GM12878 (cell line): ENCODE measurements at regions not wholly inside any gene's neighbourhood (a gene's known extent, or its start where the extent isn't known, plus 50 kb on each side); places are given as distances from the start of the nearest gene placed in this dataset.

ENCODE experiments used
- ATAC-seq: fragments of 200-7000 bp; cut with Tn5 transposase; 3 replicates; pipeline ENCODE4 v1.9.1; 2020; ENCODE audit warnings: mild to moderate bottlenecking, moderate library complexity
- BruUV-seq: library from RNA; stranded (reverse); fragments of 400-500 nt; replicated peaks from 2 replicates; lab custom pipeline; 2021; lab: Mats Ljungman, UMichigan
- CTCF ChIA-PET: fragments of 300-600 bp; sonication (Branson Sonifier 250); formaldehyde crosslinking; extraction: SDS; loops from one replicate; lab custom pipeline; 2021; ENCODE audit warnings: inconsistent platforms; lab: Yijun Ruan, JAX
- POLR2A ChIA-PET: fragments of 350-600 bp; formaldehyde crosslinking; extraction: SDS; loops from one replicate; lab custom pipeline; 2021; ENCODE audit warnings: inconsistent platforms; lab: Charles Lee
- RAD21 ChIA-PET: fragments of 300-600 bp; sonication (Branson Sonifier 250); formaldehyde crosslinking; loops from one replicate; lab custom pipeline; 2023; ENCODE audit warnings: antibody characterized with exemption; ENCODE audit not compliant: unreplicated experiment; lab: Charles Lee
- SMC1A ChIA-PET: fragments of 300-600 bp; sonication (Branson Sonifier 250); formaldehyde crosslinking; loops from one replicate; lab custom pipeline; 2023; ENCODE audit not compliant: unreplicated experiment, uncharacterized antibody; lab: Charles Lee
- DNase-seq: peaks from one replicate; pipeline ENCODE4 v3.0.0-alpha.2; 2011; ENCODE audit warnings: low read depth, low spot score
- FAIRE-seq: peaks from 3 replicates; lab custom pipeline; 2011; peaks lifted over from hg19 to GRCh38; lab: Jason Lieb, UNC
- H2AFZ ChIP-seq: 2 replicates; pipeline ENCODE4 v1.6.0; 2011; ENCODE audit warnings: low read depth, low read length, control low read depth; ENCODE audit not compliant: control insufficient read depth
- H3K27ac ChIP-seq: 2 replicates; pipeline ENCODE4 v1.5.1; 2011; ENCODE audit warnings: control low read depth; ENCODE audit not compliant: control insufficient read depth, insufficient read depth
- H3K27me3 ChIP-seq, 2 experiments: replicated peaks in 1 of 2; 2 replicates each; pipeline versions ENCODE4 v1.6.0 to v1.6.1; 2011; ENCODE audit warnings: low read length in 1 of 2; ENCODE audit not compliant: control insufficient read depth in 2 of 2, insufficient read depth in 2 of 2
- H3K36me3 ChIP-seq, 2 experiments: 2 replicates each; pipeline ENCODE4 v1.5.1; 2011; ENCODE audit warnings: low read length in 1 of 2; ENCODE audit not compliant: control insufficient read depth in 2 of 2, insufficient read depth in 2 of 2
- H3K4me1 ChIP-seq: 2 replicates; pipeline ENCODE4 v1.6.1; 2011; ENCODE audit warnings: mild to moderate bottlenecking, low read length, moderate library complexity, mixed read lengths; ENCODE audit not compliant: control insufficient read depth, insufficient read depth
- H3K4me2 ChIP-seq: 2 replicates; pipeline ENCODE4 v1.6.0; 2011; ENCODE audit warnings: control low read depth; ENCODE audit not compliant: control insufficient read depth, insufficient read depth
- H3K4me3 ChIP-seq: fragments of 200-600 bp; sonication (generic); 2 replicates; pipeline ENCODE4 v1.5.1; 2016
- H3K79me2 ChIP-seq: 2 replicates; pipeline ENCODE4 v1.6.0; 2011; ENCODE audit warnings: low read length; ENCODE audit not compliant: control insufficient read depth, insufficient read depth
- H3K9ac ChIP-seq: 2 replicates; pipeline ENCODE4 v1.8.0; 2011; ENCODE audit warnings: low read length, control low read depth, mixed read lengths; ENCODE audit not compliant: control insufficient read depth, insufficient read depth
- H3K9me3 ChIP-seq: replicated peaks from 3 replicates; pipeline ENCODE4 v1.5.1; 2011; ENCODE audit warnings: mild to moderate bottlenecking, low read length; ENCODE audit not compliant: control insufficient read depth, insufficient read depth
- H4K20me1 ChIP-seq: 2 replicates; pipeline ENCODE4 v1.6.0; 2011; ENCODE audit not compliant: control insufficient read depth, insufficient read depth
- BHLHE40 ChIP-seq, 2 experiments: fragments of 450-650 bp in 1 of 2; IDR thresholded peaks; 2 replicates each; pipeline ENCODE4 v1.6.1; 2011 to 2017; ENCODE audit warnings: low read depth in 2 of 2, borderline replicate concordance in 1 of 2, improper control_type of control experiment in 1 of 2, low read length in 1 of 2, mild to moderate bottlenecking in 1 of 2
- CHD2 ChIP-seq: IDR thresholded peaks from 2 replicates; pipeline ENCODE4 v1.6.1; 2011; ENCODE audit warnings: low read depth, low read length, improper control_type of control experiment, borderline replicate concordance
- FOXK2 ChIP-seq: fragments of 450-650 bp; IDR thresholded peaks from 2 replicates; pipeline ENCODE4 v1.6.1; 2017; ENCODE audit warnings: mild to moderate bottlenecking, moderate library complexity
- KAT2A ChIP-seq: conservative IDR thresholded peaks from 2 replicates; pipeline ENCODE4 v1.6.1; 2011; ENCODE audit warnings: low read depth, low read length; ENCODE audit not compliant: control insufficient read depth
- LARP7 ChIP-seq: fragments of 450-650 bp; IDR thresholded peaks from 2 replicates; pipeline ENCODE4 v1.6.1; 2017; ENCODE audit warnings: mild to moderate bottlenecking
- RUNX3 ChIP-seq: IDR thresholded peaks from 2 replicates; pipeline ENCODE4 v1.6.1; 2012; ENCODE audit warnings: low read length, inconsistent platforms
- SP1 ChIP-seq: IDR thresholded peaks from one replicate; pipeline ENCODE4 v1.6.1; 2011; ENCODE audit warnings: low read depth, low read length
- SPI1 ChIP-seq: IDR thresholded peaks from 2 replicates; pipeline ENCODE4 v1.6.1; 2011; ENCODE audit warnings: low read depth, mild to moderate bottlenecking, low read length, moderate library complexity, borderline replicate concordance; ENCODE audit not compliant: insufficient read depth
- WGBS: methylation state at CpG from one replicate; pipeline ENCODE4 v1.1.6; 2016; ENCODE audit warnings: low lambda C conversion rate; ENCODE audit not compliant: insufficient replicate concordance, insufficient coverage; ENCODE audit errors: missing lambda C conversion rate; 5-methylcytosine and 5-hydroxymethylcytosine counted together
- in situ Hi-C: fragments of 300-500 bp; cut with MboI; formaldehyde crosslinking; loops from 9 replicates; pipeline ENCODE4 v1.14.3; 2018; ENCODE audit warnings: mixed read lengths
- intact Hi-C: fragments of 100-400 bp; cut with micrococcal nuclease; formaldehyde crosslinking; loops from one replicate; pipeline ENCODE4 v1.14.2; 2022; ENCODE audit not compliant: unreplicated experiment
- TF ChIP-seq, protein P1 (sequence below): fragments of 450-650 bp; IDR thresholded peaks from 2 replicates; pipeline ENCODE4 v1.6.1; 2014; ENCODE audit warnings: mild to moderate bottlenecking
- TF ChIP-seq, protein P2 (sequence below): IDR thresholded peaks from 2 replicates; pipeline ENCODE4 v1.6.1; 2011; ENCODE audit warnings: low read depth, low read length, improper control_type of control experiment, borderline replicate concordance
- TF ChIP-seq, protein P3 (sequence below): fragments of 450-650 bp; IDR thresholded peaks from 2 replicates; pipeline ENCODE4 v1.6.1; 2017; ENCODE audit warnings: mild to moderate bottlenecking
- TF ChIP-seq, protein P4 (sequence below): IDR thresholded peaks from 2 replicates; pipeline ENCODE4 v1.6.1; 2011; ENCODE audit warnings: borderline replicate concordance, low read depth, mild to moderate bottlenecking, moderate library complexity, low read length; ENCODE audit not compliant: insufficient read depth, poor library complexity, severe bottlenecking
- TF ChIP-seq, protein P5 (sequence below): fragments of 450-650 bp; IDR thresholded peaks from 2 replicates; pipeline ENCODE4 v1.6.1; 2017; ENCODE audit warnings: mild to moderate bottlenecking, moderate library complexity

DNA sequence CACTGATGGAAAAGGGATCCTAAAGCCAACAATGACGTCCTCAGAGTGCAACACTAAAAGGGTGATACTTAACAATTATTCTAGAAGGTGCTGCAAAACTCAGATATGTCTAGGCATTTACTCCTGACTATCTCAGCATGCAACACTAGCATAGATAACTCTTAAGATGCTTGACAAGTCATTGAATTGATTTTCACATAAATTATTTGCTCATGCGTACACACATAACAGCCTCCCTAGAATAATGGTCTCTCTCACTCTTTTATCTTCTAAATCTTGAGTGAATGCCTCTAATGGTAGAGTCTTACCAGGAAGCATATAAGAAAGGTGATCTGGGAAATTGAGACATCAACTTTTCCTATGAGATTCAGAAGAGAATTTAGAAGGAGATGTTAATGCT, 1283.7 kb downstream of the MRPL39 start:
- H3K4me3 ChIP-seq = no peak overlapping the region
- BruUV-seq = no TSS peak

More for the DNA sequence above, 1283.7 kb downstream of the MRPL39 start:
- Histone ChIP-seq H3K36me3 (no peaks in the 10 kb centered on the region), H3K27ac (no peak overlapping the region), H2AFZ (no peak overlapping the region), H3K79me2 (no peaks in the 10 kb centered on the region), H3K9me3 (no peaks in the 10 kb centered on the region), H3K27me3 (no peaks in the 10 kb centered on the region), H3K9ac (no peak overlapping the region), H4K20me1 (no peaks in the 10 kb centered on the region), H3K4me2 (no peak overlapping the region), H3K4me1 (no peaks in the 10 kb centered on the region)
- DNase-seq = no peak
- intact Hi-C loops (no loop called here), in situ Hi-C loops (no loop called here)
- ChIA-PET SMC1A (no interaction called here), POLR2A (no interaction called here), CTCF (no interaction called here), RAD21 (no interaction called here)
- no peak for FAIRE-seq
- no peak for TF ChIP-seq LARP7
- TF ChIP-seq, protein P1, sequence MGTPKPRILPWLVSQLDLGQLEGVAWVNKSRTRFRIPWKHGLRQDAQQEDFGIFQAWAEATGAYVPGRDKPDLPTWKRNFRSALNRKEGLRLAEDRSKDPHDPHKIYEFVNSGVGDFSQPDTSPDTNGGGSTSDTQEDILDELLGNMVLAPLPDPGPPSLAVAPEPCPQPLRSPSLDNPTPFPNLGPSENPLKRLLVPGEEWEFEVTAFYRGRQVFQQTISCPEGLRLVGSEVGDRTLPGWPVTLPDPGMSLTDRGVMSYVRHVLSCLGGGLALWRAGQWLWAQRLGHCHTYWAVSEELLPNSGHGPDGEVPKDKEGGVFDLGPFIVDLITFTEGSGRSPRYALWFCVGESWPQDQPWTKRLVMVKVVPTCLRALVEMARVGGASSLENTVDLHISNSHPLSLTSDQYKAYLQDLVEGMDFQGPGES = no peak
- no peak for TF ChIP-seq BHLHE40 (IDR thresholded peaks at IDR 0.05; ENCODE audit: borderline replicate concordance in 1 of 2, low read depth in 2 of 2, low read length in 1 of 2)
- TF ChIP-seq, protein P2, sequence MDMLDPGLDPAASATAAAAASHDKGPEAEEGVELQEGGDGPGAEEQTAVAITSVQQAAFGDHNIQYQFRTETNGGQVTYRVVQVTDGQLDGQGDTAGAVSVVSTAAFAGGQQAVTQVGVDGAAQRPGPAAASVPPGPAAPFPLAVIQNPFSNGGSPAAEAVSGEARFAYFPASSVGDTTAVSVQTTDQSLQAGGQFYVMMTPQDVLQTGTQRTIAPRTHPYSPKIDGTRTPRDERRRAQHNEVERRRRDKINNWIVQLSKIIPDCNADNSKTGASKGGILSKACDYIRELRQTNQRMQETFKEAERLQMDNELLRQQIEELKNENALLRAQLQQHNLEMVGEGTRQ = no peak
- TF ChIP-seq SPI1 = no peak
- no peak for TF ChIP-seq KAT2A
- no peak for TF ChIP-seq FOXK2
- no peak for TF ChIP-seq RUNX3
- TF ChIP-seq SP1 = no peak
- TF ChIP-seq CHD2 = no peak
- TF ChIP-seq, protein P3, sequence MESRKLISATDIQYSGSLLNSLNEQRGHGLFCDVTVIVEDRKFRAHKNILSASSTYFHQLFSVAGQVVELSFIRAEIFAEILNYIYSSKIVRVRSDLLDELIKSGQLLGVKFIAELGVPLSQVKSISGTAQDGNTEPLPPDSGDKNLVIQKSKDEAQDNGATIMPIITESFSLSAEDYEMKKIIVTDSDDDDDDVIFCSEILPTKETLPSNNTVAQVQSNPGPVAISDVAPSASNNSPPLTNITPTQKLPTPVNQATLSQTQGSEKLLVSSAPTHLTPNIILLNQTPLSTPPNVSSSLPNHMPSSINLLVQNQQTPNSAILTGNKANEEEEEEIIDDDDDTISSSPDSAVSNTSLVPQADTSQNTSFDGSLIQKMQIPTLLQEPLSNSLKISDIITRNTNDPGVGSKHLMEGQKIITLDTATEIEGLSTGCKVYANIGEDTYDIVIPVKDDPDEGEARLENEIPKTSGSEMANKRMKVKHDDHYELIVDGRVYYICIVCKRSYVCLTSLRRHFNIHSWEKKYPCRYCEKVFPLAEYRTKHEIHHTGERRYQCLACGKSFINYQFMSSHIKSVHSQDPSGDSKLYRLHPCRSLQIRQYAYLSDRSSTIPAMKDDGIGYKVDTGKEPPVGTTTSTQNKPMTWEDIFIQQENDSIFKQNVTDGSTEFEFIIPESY = no peak
- TF ChIP-seq, protein P4, sequence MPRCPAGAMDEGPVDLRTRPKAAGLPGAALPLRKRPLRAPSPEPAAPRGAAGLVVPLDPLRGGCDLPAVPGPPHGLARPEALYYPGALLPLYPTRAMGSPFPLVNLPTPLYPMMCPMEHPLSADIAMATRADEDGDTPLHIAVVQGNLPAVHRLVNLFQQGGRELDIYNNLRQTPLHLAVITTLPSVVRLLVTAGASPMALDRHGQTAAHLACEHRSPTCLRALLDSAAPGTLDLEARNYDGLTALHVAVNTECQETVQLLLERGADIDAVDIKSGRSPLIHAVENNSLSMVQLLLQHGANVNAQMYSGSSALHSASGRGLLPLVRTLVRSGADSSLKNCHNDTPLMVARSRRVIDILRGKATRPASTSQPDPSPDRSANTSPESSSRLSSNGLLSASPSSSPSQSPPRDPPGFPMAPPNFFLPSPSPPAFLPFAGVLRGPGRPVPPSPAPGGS = no peak
- TF ChIP-seq, protein P5, sequence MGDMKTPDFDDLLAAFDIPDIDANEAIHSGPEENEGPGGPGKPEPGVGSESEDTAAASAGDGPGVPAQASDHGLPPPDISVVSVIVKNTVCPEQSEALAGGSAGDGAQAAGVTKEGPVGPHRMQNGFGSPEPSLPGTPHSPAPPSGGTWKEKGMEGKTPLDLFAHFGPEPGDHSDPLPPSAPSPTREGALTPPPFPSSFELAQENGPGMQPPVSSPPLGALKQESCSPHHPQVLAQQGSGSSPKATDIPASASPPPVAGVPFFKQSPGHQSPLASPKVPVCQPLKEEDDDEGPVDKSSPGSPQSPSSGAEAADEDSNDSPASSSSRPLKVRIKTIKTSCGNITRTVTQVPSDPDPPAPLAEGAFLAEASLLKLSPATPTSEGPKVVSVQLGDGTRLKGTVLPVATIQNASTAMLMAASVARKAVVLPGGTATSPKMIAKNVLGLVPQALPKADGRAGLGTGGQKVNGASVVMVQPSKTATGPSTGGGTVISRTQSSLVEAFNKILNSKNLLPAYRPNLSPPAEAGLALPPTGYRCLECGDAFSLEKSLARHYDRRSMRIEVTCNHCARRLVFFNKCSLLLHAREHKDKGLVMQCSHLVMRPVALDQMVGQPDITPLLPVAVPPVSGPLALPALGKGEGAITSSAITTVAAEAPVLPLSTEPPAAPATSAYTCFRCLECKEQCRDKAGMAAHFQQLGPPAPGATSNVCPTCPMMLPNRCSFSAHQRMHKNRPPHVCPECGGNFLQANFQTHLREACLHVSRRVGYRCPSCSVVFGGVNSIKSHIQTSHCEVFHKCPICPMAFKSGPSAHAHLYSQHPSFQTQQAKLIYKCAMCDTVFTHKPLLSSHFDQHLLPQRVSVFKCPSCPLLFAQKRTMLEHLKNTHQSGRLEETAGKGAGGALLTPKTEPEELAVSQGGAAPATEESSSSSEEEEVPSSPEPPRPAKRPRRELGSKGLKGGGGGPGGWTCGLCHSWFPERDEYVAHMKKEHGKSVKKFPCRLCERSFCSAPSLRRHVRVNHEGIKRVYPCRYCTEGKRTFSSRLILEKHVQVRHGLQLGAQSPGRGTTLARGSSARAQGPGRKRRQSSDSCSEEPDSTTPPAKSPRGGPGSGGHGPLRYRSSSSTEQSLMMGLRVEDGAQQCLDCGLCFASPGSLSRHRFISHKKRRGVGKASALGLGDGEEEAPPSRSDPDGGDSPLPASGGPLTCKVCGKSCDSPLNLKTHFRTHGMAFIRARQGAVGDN = no peak
- no peak for ATAC-seq
- WGBS = 30% methylated on average over 2 of the region's 2 CpGs
